Thyroid gland (tissue), 4 donors: ENCODE measurements at regions not wholly inside any gene's neighbourhood (a gene's known extent, or its start where the extent isn't known, plus 50 kb on each side); places are given as distances from the start of the nearest gene placed in this dataset.

Source experiments
- DNase-seq, 2 donors: peaks; one replicate each; pipeline ENCODE4 v3.0.0-alpha.2; 2019
- H3K27ac ChIP-seq, 3 donors: fragments of 200-600 bp; sonication (generic); 1 replicate in 2 of 3; 2 replicates in 1 of 3; pipeline ENCODE4 v1.5.1; 2016 to 2019; ENCODE audit warnings: mild to moderate bottlenecking in 1 of 3, moderate library complexity in 1 of 3
- H3K27me3 ChIP-seq: fragments of 200-600 bp; sonication (generic); one replicate; pipeline ENCODE4 v1.5.1; 2019
- H3K36me3 ChIP-seq, 2 donors: fragments of 200-600 bp; sonication (generic); one replicate each; pipeline ENCODE4 v1.5.1; 2016 to 2019
- H3K4me1 ChIP-seq, 2 donors: fragments of 200-600 bp; sonication (generic); one replicate each; pipeline ENCODE4 v1.5.1; 2017 to 2019
- H3K4me3 ChIP-seq, 3 donors: fragments of 200-600 bp; sonication (generic); replicated peaks in 1 of 3; 1 replicate in 2 of 3; 2 replicates in 1 of 3; pipeline ENCODE4 v1.5.1; 2016; ENCODE audit warnings: mild to moderate bottlenecking in 1 of 3
- H3K9me3 ChIP-seq: fragments of 200-600 bp; sonication (generic); one replicate; pipeline ENCODE4 v1.5.1; 2017
- CTCF ChIP-seq, 6 experiments: fragments of 200-600 bp in 3 of 6; fragments of 450-650 bp in 3 of 6; sonication (generic) in 3 of 6; IDR thresholded peaks; one replicate each; pipeline ENCODE4 v1.5.1; 2016 to 2019; ENCODE audit warnings: antibody characterized with exemption in 6 of 6, mild to moderate bottlenecking in 2 of 6, inconsistent platforms in 1 of 6, moderate library complexity in 1 of 6
- POLR2A ChIP-seq, 2 donors: fragments of 450-650 bp; IDR thresholded peaks; one replicate each; pipeline ENCODE4 v1.6.1; 2017; ENCODE audit warnings: antibody characterized with exemption in 2 of 2, mild to moderate bottlenecking in 2 of 2, moderate library complexity in 1 of 2
- WGBS, 2 donors: methylation state at CpG; one replicate each; pipeline ENCODE4 v1.1.5; 2017; 5-methylcytosine and 5-hydroxymethylcytosine counted together
- intact Hi-C: fragments of 100-400 bp; cut with DNase I; formaldehyde crosslinking; loops from one replicate; pipeline ENCODE4 v1.15.1; 2023

- no peak overlapping the region for H3K27ac ChIP-seq
- WGBS, 2 donors = 69 to 73% methylated on average over 9 of the region's 9 CpGs
Observed at GRCh38 chr10:31136930-31137885, 105.5 kb upstream of the ZNF438 start.

GRCh38 chr10:31138026-31138553, 106.4 kb upstream of the ZNF438 start:
- Histone ChIP-seq H3K27ac (no peak overlapping the region), H3K27me3 (no peaks in the 10 kb centered on the region), H3K4me3 (no peak overlapping the region), H3K4me1 (peaks cover 9 to 13% of the 10 kb centered on the region in 2 donors), H3K9me3 (no peaks in the 10 kb centered on the region), H3K36me3 (no peaks in the 10 kb centered on the region)
- intact Hi-C loops = no loop called here
- WGBS, 2 donors = 48 to 49% methylated on average over 3 of the region's 3 CpGs
- DNase-seq = no peak
- TF ChIP-seq CTCF (IDR thresholded peaks at IDR 0.05) (no peak), POLR2A (IDR thresholded peaks at IDR 0.05) (no peak)

More at GRCh38 chr10:31136930-31137885, 105.5 kb upstream of the ZNF438 start:
- TF ChIP-seq POLR2A (IDR thresholded peaks at IDR 0.05) (no peak), CTCF (IDR thresholded peaks at IDR 0.05) (no peak)
- no peaks in the 10 kb centered on the region for H3K36me3 ChIP-seq
- peaks cover 9 to 13% of the 10 kb centered on the region in 2 donors for H3K4me1 ChIP-seq
- no peaks in the 10 kb centered on the region for H3K9me3 ChIP-seq
- no peaks in the 10 kb centered on the region for H3K27me3 ChIP-seq
- intact Hi-C loops = no loop called here
- H3K4me3 ChIP-seq = no peak overlapping the region
- no peak for DNase-seq

- no peak for DNase-seq
- Histone ChIP-seq H3K36me3 (no peaks in the 10 kb centered on the region), H3K4me1 (peaks cover 3 to 7% of the 10 kb centered on the region in 2 donors), H3K27me3 (no peaks in the 10 kb centered on the region), H3K9me3 (no peaks in the 10 kb centered on the region), H3K27ac (no peak overlapping the region), H3K4me3 (no peak overlapping the region)
- intact Hi-C loops = no loop called here
- whole genome bisulfite sequencing, 2 donors = 80 to 82% methylated on average over 6 of the region's 6 CpGs
- TF ChIP-seq CTCF (IDR thresholded peaks at IDR 0.05) = no peak
- no peak for TF ChIP-seq POLR2A (IDR thresholded peaks at IDR 0.05)
Observed at GRCh38 chr10:31139497-31139896, 107.8 kb upstream of the ZNF438 start.

GRCh38 chr10:31140716-31141115, 109.1 kb upstream of the ZNF438 start:
- WGBS, 2 donors = 90 to 100% methylated on average over 1 of the region's 1 CpG
- no peaks in the 10 kb centered on the region for H3K36me3 ChIP-seq
- H3K4me1 ChIP-seq = no peaks in the 10 kb centered on the region
- no peak overlapping the region for H3K27ac ChIP-seq
- TF ChIP-seq POLR2A (IDR thresholded peaks at IDR 0.05) (no peak), CTCF (IDR thresholded peaks at IDR 0.05) (no peak)
- H3K4me3 ChIP-seq = no peak overlapping the region
- DNase-seq = no peak
- intact Hi-C loops = no loop called here
- H3K27me3 ChIP-seq = no peaks in the 10 kb centered on the region
- H3K9me3 ChIP-seq = no peaks in the 10 kb centered on the region

- TF ChIP-seq CTCF (IDR thresholded peaks at IDR 0.05) (no peak), POLR2A (IDR thresholded peaks at IDR 0.05) (no peak)
- DNase-seq = no peak
- 87 to 90% methylated on average over 5 of the region's 5 CpGs for WGBS, 2 donors
Observed at GRCh38 chr10:31142026-31142425, 110.4 kb upstream of the ZNF438 start.

More at GRCh38 chr10:31142026-31142425, 110.4 kb upstream of the ZNF438 start:
- no peak overlapping the region for H3K27ac ChIP-seq
- no peaks in the 10 kb centered on the region for H3K27me3 ChIP-seq
- H3K9me3 ChIP-seq = no peaks in the 10 kb centered on the region
- peaks cover 0 to 9% of the 10 kb centered on the region in 2 donors for H3K4me1 ChIP-seq
- intact Hi-C loops = no loop called here
- H3K36me3 ChIP-seq = no peaks in the 10 kb centered on the region
- no peak overlapping the region for H3K4me3 ChIP-seq
